ENCODE measurements at regions not wholly inside any gene's neighbourhood (a gene's known extent, or its start where the extent isn't known, plus 50 kb on each side); places are given as distances from the start of the nearest gene placed in this dataset.

DNA sequence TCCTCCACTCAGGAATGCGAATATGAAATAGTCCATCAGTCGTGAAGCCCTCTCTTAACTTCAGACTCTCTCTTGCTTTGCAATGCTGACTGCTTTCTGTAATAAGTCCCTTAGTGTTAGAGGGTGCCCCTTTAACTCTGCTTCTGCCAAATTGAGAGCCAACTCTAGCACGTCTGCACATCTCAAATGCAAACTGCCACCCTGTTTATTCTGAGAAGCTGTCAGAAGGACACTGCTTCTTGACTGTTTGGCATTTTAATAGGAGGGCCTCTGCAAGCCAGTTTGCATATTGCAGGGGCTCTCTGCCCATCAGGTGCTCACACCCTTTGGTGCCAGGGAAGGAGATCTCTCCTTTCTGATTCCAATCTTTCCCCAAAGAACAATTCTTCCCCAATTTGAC is 589.8 kb upstream of the CDH4 start:
- intact Hi-C loops (cut with micrococcal nuclease): no loop called here

GRCh38 chr20:60664106-60664505 is 588.0 kb upstream of the CDH4 start:
- intact Hi-C loops (cut with micrococcal nuclease): no loop called here

DNA sequence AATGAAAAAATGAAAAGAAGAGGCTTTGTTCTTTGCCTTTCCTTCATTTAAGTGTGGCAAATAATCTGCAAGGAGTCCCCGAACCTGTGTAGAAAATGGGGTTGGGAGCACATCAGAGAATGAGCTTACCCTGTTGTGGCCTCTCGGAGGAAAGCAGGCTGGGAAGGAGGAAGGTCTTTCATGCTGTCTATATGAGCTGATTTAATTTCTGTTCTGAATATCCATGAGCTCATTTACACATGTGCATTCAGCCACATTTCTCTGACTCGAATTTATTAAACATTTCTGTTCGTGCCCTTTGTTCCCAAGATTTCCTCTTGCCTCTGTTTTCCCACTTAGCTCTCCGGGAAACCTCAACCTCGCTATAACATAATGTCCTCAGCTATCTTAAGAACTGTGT is 584.4 kb upstream of the CDH4 start:
- intact Hi-C loops (cut with micrococcal nuclease): no loop called here

DNA sequence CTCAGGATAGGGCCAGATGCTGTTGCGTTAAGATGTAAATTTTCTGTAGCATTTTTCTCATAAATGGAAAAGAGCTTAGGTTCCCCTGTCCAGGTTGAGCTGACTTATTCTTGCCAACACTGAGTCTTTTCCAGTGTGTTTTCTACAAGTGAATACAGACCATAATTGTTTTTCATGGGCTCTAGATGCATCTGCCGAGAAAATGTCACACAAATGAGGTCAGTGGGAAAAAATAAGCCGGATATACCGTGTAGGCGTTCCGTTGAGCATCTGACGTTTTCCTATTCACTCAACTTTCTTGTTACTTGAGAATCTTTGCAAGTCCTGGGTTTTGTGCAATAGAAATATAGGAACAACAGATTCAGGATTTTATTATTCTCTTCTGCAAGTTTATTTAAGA is 582.9 kb upstream of the CDH4 start:
- intact Hi-C loops (cut with micrococcal nuclease): no loop called here

DNA sequence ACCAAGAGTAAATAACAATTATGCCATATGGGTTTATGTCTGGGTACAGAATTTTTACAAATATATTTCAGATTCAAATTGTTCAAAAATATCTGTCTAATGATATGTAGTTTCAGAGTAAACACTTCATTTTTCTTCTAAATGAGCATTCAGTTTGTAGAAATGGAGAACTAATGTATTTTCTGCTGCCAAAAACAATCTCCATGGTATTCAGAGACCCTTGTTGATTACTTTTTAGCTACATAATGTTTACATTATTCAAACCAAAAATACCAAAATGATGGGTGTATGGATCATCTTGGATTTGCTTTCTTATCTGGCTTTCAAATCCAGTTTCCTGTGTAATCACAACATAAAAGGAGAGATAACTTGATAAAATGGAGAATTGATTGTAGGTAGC is 576.0 kb upstream of the CDH4 start:
- intact Hi-C loops (cut with micrococcal nuclease): no loop called here

- intact Hi-C loops (cut with micrococcal nuclease): no loop called here
These were observed 574.2 kb upstream of the CDH4 start for GRCh38 chr20:60677819-60678218.

GRCh38 chr20:60680554-60680953 is 571.5 kb upstream of the CDH4 start:
- intact Hi-C loops (cut with micrococcal nuclease): no loop called here

DNA sequence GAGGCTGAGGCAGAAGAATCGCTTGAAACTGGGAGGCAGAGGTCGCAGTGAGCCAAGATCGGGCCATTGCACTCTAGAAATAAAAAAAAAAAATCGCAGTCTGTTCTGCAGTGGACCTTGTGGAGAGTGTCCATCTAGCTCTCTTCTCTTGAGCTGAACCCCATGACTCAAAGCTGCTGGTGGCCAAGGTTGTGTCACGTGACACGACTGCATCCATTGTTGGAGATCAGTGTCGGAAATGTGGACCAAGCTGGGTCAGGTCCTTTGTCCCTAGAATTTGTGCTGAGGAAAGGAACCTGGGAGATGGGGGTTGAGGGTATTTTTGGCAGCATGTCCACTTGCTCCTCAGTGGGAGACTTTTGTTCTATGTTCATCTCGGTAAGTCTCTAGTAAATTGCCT is 564.8 kb upstream of the CDH4 start:
- intact Hi-C loops (cut with micrococcal nuclease): no loop called here

- intact Hi-C loops (cut with micrococcal nuclease): no loop called here
These were observed 561.3 kb upstream of the CDH4 start for GRCh38 chr20:60690771-60691170.

- intact Hi-C loops (cut with micrococcal nuclease): no loop called here
These were observed 560.0 kb upstream of the CDH4 start for GRCh38 chr20:60691966-60692615.

DNA sequence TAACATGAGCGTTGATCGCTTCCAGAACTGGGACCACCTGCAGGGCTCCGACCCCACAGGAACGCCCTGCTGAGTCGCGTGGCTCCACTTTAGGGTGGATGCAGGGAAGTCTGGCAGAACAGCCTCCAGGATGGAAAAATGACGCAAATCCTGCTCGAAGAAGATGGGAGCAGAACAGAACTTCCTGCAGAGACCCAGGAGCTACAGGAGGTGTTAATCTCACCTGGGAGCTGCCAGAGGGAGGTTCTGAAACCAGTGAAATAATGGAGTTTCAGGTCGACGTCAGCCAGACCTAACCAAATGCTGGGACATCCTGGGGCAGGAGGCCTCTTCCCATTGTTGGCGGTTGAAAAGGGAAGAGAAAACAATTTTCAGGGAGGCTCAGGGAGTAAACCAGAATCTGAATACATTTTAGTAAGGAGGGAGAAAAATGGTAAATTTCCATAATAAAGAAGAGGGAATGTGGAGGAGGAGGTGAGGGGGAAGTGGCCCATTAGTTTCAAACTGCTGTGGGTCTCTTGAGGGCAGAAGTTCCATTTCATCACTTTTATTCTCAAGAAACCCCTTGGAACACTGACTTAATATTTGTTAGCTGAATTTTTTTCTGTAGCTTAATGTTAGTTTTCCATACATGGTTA is 558.4 kb upstream of the CDH4 start:
- intact Hi-C loops (cut with micrococcal nuclease): no loop called here

- intact Hi-C loops (cut with micrococcal nuclease): no loop called here
These were observed 557.3 kb upstream of the CDH4 start for GRCh38 chr20:60694763-60695162.

DNA sequence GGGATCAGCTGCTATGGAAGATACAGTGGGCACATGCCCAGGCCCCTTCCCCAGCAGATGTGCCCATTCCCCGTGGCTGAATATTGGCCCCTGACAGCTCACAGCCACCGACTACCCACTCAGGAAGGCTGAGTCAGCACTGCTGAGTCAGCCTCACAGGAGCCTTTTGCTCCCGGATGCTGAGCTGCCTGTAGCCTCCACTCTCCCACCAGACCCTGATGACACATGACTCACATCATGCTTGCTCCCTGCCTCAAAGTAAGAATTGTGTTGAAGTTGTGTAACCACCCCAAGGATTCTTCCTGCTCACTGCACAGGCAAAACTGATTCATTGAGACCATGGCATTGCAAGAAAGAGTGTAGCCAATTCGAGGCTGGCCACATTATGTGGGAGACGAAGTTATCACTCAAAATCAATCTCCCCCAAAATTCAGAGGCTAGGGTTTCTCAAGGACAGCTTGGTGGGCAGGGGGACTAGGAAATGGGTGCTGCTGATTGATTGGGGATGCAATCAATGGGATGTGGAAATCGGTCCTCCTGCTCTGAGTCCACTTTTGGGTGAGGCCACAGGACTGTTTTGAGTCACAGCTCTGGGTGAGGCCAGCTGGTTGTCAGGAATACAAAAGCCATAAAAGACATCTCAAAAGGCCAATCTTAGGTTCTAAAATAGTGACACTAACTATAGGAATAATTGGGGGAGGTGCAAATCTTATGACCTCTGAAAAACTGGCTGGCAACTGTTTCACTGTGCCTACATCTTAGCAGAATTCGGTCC is 556.6 kb upstream of the CDH4 start:
- intact Hi-C loops (cut with micrococcal nuclease): no loop called here

DNA sequence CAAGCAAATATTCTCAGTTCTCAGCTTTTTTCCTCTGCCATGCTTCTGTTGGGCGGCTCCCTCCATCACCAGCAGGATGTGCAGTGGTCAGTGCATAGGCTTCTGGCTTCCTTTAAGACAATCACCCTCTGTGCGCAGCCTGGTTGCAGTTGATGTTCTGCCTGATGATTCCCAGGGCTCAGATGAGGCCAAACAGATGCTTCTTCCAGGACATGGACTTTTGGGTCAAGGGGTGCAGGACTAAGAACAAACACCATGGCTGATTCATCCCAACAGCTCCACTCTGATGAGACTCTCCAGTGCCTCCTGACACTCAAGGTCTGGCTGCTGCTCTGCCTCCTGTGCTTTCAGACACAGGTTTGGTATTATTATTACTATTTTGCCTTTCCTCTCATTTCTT is 554.8 kb upstream of the CDH4 start:
- intact Hi-C loops (cut with micrococcal nuclease): no loop called here

DNA sequence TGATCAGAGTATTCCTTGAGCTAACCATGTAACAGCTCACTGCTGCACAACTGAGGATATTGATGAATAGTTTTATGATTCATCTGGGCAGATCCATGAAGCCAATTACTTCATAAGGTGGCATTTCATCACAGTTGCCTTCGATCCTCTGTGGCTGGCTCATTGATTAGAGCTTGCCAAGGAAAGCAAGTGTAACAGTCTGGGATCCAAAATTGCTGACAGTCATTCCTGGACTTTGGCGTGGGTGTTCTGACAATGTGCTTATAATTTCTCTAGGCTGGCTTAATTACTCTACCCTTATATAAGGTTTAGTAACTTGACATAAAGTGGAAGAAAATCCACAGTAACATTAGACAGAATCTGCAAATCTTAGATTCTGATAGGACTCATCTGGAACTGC is 551.3 kb upstream of the CDH4 start:
- intact Hi-C loops (cut with micrococcal nuclease): no loop called here

GRCh38 chr20:60704147-60704546 is 547.9 kb upstream of the CDH4 start:
- intact Hi-C loops (cut with micrococcal nuclease): no loop called here

GRCh38 chr20:60713396-60713795 is 538.7 kb upstream of the CDH4 start:
- intact Hi-C loops (cut with micrococcal nuclease): no loop called here

GRCh38 chr20:60715172-60715571 is 536.9 kb upstream of the CDH4 start:
- intact Hi-C loops (cut with micrococcal nuclease): no loop called here

GRCh38 chr20:60718743-60719480 is 533.1 kb upstream of the CDH4 start:
- intact Hi-C loops (cut with micrococcal nuclease): no loop called here

DNA sequence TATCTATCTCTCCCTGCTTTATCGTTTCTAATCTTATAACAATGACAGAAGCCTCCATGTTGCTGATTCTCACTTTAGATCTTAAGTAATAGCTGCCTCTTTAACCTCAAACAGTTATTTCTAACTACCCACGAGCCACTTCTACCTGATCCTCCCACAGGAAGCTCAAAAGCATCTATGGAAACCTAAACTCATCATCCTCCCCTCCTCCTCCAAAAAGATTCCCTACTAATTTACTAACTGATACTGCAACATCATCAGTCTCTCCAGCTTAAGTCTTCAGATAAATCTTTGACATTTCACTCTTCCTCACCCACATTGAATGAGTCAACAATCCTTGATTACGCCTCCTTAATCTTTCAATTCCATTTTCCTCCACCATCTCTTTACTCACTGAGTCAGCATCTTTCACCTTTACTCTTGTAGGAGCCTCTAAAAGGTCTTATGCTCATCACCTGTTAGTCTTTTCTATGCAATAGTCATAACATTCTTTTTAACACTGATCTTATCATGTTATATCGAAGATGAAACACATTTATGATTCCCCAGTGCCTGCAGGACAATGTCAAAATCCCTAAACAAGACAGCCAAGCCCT is 526.7 kb upstream of the CDH4 start:
- intact Hi-C loops (cut with micrococcal nuclease): no loop called here

GRCh38 chr20:60727425-60727824 is 524.6 kb upstream of the CDH4 start:
- intact Hi-C loops (cut with micrococcal nuclease): no loop called here

- intact Hi-C loops (cut with micrococcal nuclease): no loop called here
These were observed 523.4 kb upstream of the CDH4 start for GRCh38 chr20:60728705-60729104.
